PC-9 (cell line): ENCODE measurements at regions not wholly inside any gene's neighbourhood (a gene's known extent, or its start where the extent isn't known, plus 50 kb on each side); places are given as distances from the start of the nearest gene placed in this dataset.

Source experiments
- BruUV-seq: library from RNA; stranded (reverse); fragments of 400-500 nt; replicated peaks from 2 replicates; lab custom pipeline; 2021; lab: Mats Ljungman, UMichigan
- CTCF ChIA-PET: fragments of 300-600 bp; sonication (Branson Sonifier 250); formaldehyde crosslinking; loops from one replicate; lab custom pipeline; 2022; ENCODE audit warnings: antibody characterized with exemption; lab: Charles Lee
- POLR2A ChIA-PET: fragments of 300-600 bp; sonication (Branson Sonifier 250); formaldehyde crosslinking; loops from one replicate; lab custom pipeline; 2022; ENCODE audit warnings: antibody characterized with exemption; ENCODE audit not compliant: unreplicated experiment; lab: Charles Lee
- DNase-seq, 2 experiments: peaks; one replicate each; pipeline versions ENCODE4 v3.0.0 to v3.0.0-alpha.2; 2015 to 2022; ENCODE audit warnings: mixed read lengths in 1 of 2
- H2AFZ ChIP-seq: fragments of 200-600 bp; sonication (generic); 2 replicates; pipeline ENCODE4 v1.8.1; 2017; ENCODE audit warnings: antibody characterized with exemption
- H3F3A ChIP-seq: fragments of 200-600 bp; sonication (generic); 2 replicates; pipeline ENCODE4 v1.8.1; 2017; ENCODE audit warnings: antibody characterized with exemption, mild to moderate bottlenecking, low read depth; ENCODE audit not compliant: insufficient read depth
- H3K27ac ChIP-seq: fragments of 200-600 bp; sonication (generic); 2 replicates; pipeline ENCODE4 v1.6.1; 2016; ENCODE audit warnings: mixed run types
- H3K27me3 ChIP-seq: fragments of 200-600 bp; sonication (generic); 2 replicates; pipeline ENCODE4 v1.6.1; 2016; ENCODE audit warnings: low read depth, mixed run types; ENCODE audit not compliant: insufficient read depth
- H3K36me3 ChIP-seq: fragments of 200-600 bp; sonication (generic); 2 replicates; pipeline ENCODE4 v1.6.1; 2016; ENCODE audit warnings: low read depth, mixed run types
- H3K4me1 ChIP-seq: fragments of 200-600 bp; sonication (generic); replicated peaks from 2 replicates; pipeline ENCODE4 v1.6.1; 2016; ENCODE audit warnings: mixed run types; ENCODE audit not compliant: insufficient read depth
- H3K4me2 ChIP-seq: fragments of 200-600 bp; sonication (generic); 2 replicates; pipeline ENCODE4 v1.6.1; 2017; ENCODE audit warnings: mixed run types
- H3K4me3 ChIP-seq: fragments of 200-600 bp; sonication (generic); 2 replicates; pipeline ENCODE4 v1.6.1; 2016; ENCODE audit warnings: mixed run types
- H3K79me2 ChIP-seq: fragments of 200-600 bp; sonication (generic); 2 replicates; pipeline ENCODE4 v1.6.1; 2017; ENCODE audit warnings: low read depth, mixed run types
- H3K9me2 ChIP-seq: fragments of 200-600 bp; sonication (generic); 2 replicates; pipeline ENCODE4 v1.8.1; 2017; ENCODE audit warnings: mild to moderate bottlenecking; ENCODE audit not compliant: insufficient read depth
- H3K9me3 ChIP-seq: fragments of 200-600 bp; sonication (generic); 2 replicates; pipeline ENCODE4 v1.8.1; 2016; ENCODE audit warnings: low read depth; ENCODE audit not compliant: insufficient read depth
- H4K20me1 ChIP-seq: fragments of 200-600 bp; sonication (generic); 2 replicates; pipeline ENCODE4 v1.8.1; 2017; ENCODE audit not compliant: insufficient read depth
- CTCF ChIP-seq: fragments of 200-600 bp; sonication (generic); conservative IDR thresholded peaks from 2 replicates; pipeline ENCODE4 v1.6.1; 2017; ENCODE audit warnings: mixed run types, antibody characterized with exemption, mild to moderate bottlenecking, moderate library complexity
- EZH2 ChIP-seq: fragments of 200-600 bp; sonication (generic); IDR thresholded peaks from 2 replicates; pipeline ENCODE4 v1.8.0; 2017; ENCODE audit warnings: antibody characterized with exemption, low read depth
- intact Hi-C: fragments of 100-400 bp; cut with micrococcal nuclease; formaldehyde crosslinking; loops from one replicate; pipeline ENCODE4 v1.10.0; 2022; ENCODE audit not compliant: unreplicated experiment

- POLR2A ChIA-PET, result no interaction called here
- CTCF ChIA-PET, result no interaction called here
Observed at GRCh38 chr1:164433818-164434170, 125.2 kb upstream of the PBX1 start.

GRCh38 chr1:164440232-164440631, 118.8 kb upstream of the PBX1 start:
- POLR2A ChIA-PET, result no interaction called here
- Histone ChIP-seq H3K4me2 (no peak overlapping the region), H3K4me1 (no peaks in the 10 kb centered on the region), H3K27ac (no peak overlapping the region), H3K9me3 (no peaks in the 10 kb centered on the region), H3K9me2 (no peaks in the 10 kb centered on the region), H4K20me1 (no peaks in the 10 kb centered on the region), H3K27me3 (no peaks in the 10 kb centered on the region), H3K4me3 (no peak overlapping the region), H3K79me2 (no peaks in the 10 kb centered on the region), H3F3A (no peaks in the 10 kb centered on the region), H2AFZ (no peak overlapping the region), H3K36me3 (no peaks in the 10 kb centered on the region)
- TF ChIP-seq EZH2 (no peak), CTCF (peak; percentile 27; the same call in 1 of the 2 replicates)
- intact Hi-C loops, result loop anchor here (5.0 kb wide), 1 partner anchor 347 kb away; no protein-coding TSS in a partner anchor
- no TSS peak for BruUV-seq
- CTCF ChIA-PET, result no interaction called here
- DNase-seq, result peak in 1 of 2 experiments; percentile 15

More at GRCh38 chr1:164433818-164434170, 125.2 kb upstream of the PBX1 start:
- DNase-seq, result no peak
- intact Hi-C loops, result no loop called here
- Histone ChIP-seq H3K27ac (no peak overlapping the region), H3K36me3 (no peaks in the 10 kb centered on the region), H3K4me3 (no peak overlapping the region), H3K4me1 (no peaks in the 10 kb centered on the region), H3K27me3 (no peaks in the 10 kb centered on the region), H2AFZ (no peak overlapping the region), H3K9me2 (no peaks in the 10 kb centered on the region), H3K79me2 (no peaks in the 10 kb centered on the region), H3F3A (no peaks in the 10 kb centered on the region), H3K4me2 (no peak overlapping the region), H3K9me3 (no peaks in the 10 kb centered on the region; the same call in 1 of the 2 replicates), H4K20me1 (no peaks in the 10 kb centered on the region)
- no TSS peak for BruUV-seq
- TF ChIP-seq EZH2 (no peak), CTCF (no peak)

- Histone ChIP-seq H2AFZ (no peak overlapping the region), H3K9me2 (no peaks in the 10 kb centered on the region), H3F3A (no peaks in the 10 kb centered on the region), H3K4me2 (no peak overlapping the region), H3K9me3 (no peaks in the 10 kb centered on the region), H3K4me3 (no peak overlapping the region), H3K27ac (no peak overlapping the region), H4K20me1 (no peaks in the 10 kb centered on the region), H3K4me1 (no peaks in the 10 kb centered on the region), H3K27me3 (no peaks in the 10 kb centered on the region), H3K79me2 (no peaks in the 10 kb centered on the region), H3K36me3 (no peaks in the 10 kb centered on the region)
- ChIA-PET CTCF (no interaction called here), POLR2A (no interaction called here)
- TF ChIP-seq EZH2 (no peak), CTCF (no peak)
- no peak for DNase-seq
- no TSS peak for BruUV-seq
- intact Hi-C loops, result loop anchor here (5.0 kb wide), 1 partner anchor 344 kb away; no protein-coding TSS in a partner anchor
Observed at GRCh38 chr1:164443166-164443565, 115.8 kb upstream of the PBX1 start.
